ENCODE measurements at regions not wholly inside any gene's neighbourhood (a gene's known extent, or its start where the extent isn't known, plus 50 kb on each side); places are given as distances from the start of the nearest gene placed in this dataset.

- Histone ChIP-seq H4K20me1 (replicated peaks; ENCODE audit: control insufficient read depth, extremely low read depth, insufficient read depth, low read length) (peaks cover 9% of the 10 kb centered on the region), H2AFZ (ENCODE audit: low read depth, low read length) (peak overlapping the region; percentile 96), H3K9me1 (replicated peaks; ENCODE audit: control insufficient read depth, extremely low read depth, insufficient read depth, low read length) (no peaks in the 10 kb centered on the region), H3K9me3 (replicated peaks; ENCODE audit: control insufficient read depth, insufficient read depth, low read length) (no peaks in the 10 kb centered on the region), H3K4me2 (ENCODE audit: insufficient read depth, low read length) (peak overlapping the region; percentile 87), H3K36me3 (ENCODE audit: control insufficient read depth in 2 of 2, extremely low read depth in 1 of 2, insufficient read depth in 2 of 2, low read length in 2 of 2) (no peaks in the 10 kb centered on the region), H3K27me3 (ENCODE audit: control insufficient read depth in 2 of 2, insufficient read depth in 2 of 2, low read length in 2 of 2) (peaks cover 5 to 8% of the 10 kb centered on the region in 2 experiments), H3K9ac (replicated peaks; ENCODE audit: extremely low read depth, insufficient read depth, low read length) (peak overlapping the region; percentile 72), H3K79me2 (ENCODE audit: control insufficient read depth, insufficient read depth, low read length) (no peaks in the 10 kb centered on the region), H3K4me3 (replicated peaks in 1 of 3; ENCODE audit: insufficient read depth in 1 of 3, low read depth in 1 of 3, low read length in 3 of 3) (peak overlapping the region; percentile 82 to 93 (median 91)), H3K4me1 (ENCODE audit: control insufficient read depth, extremely low read depth, insufficient read depth, low read length) (peaks cover 15% of the 10 kb centered on the region), H3K27ac (ENCODE audit: insufficient read depth, low read depth, low read length) (peak overlapping the region; percentile 52)
- POLR2A ChIA-PET: no interaction called here
- intact Hi-C loops (cut with micrococcal nuclease): loop anchor here (2.0 to 10.0 kb wide), 5 partner anchors 99 to 564 kb away; no protein-coding TSS in a partner anchor
- DNase-seq (ENCODE audit: low read depth, low spot score): peak; percentile 52
- peak; percentile 31 for FAIRE-seq
- CTCF ChIA-PET: interaction anchor here (0.8 to 2.0 kb wide), 4 partner anchors 125 to 743 kb away, joined by 3 to 26 read pairs (median 6); no protein-coding TSS in a partner anchor
- TF ChIP-seq EZH2 (IDR thresholded peaks at IDR 0.05; ENCODE audit: borderline replicate concordance, low read depth, low read length, severe bottlenecking) (peak; percentile 36), POLR2AphosphoS5 (IDR thresholded peaks at IDR 0.05; ENCODE audit: insufficient read depth, low read depth, low read length) (no peak)
- dilution Hi-C loops (cut with MboI; ENCODE audit: extremely low pct_ligation_motif_present, low sequenced_read_pairs): no loop called here
- BruUV-seq (replicated peaks): no TSS peak
Observed at GRCh38 chr13:107866032-107866940, 349.1 kb downstream of the LIG4 start.

- H3K4me3 ChIP-seq (replicated peaks in 1 of 3; ENCODE audit: insufficient read depth in 1 of 3, low read depth in 1 of 3, low read length in 3 of 3): peak overlapping the region; percentile 82 to 93 (median 91)
- ChIA-PET CTCF (no interaction called here), POLR2A (no interaction called here)
- intact Hi-C loops (cut with micrococcal nuclease) (loop anchor here (2.0 to 10.0 kb wide), 5 partner anchors 99 to 563 kb away; no protein-coding TSS in a partner anchor), dilution Hi-C loops (cut with MboI; ENCODE audit: extremely low pct_ligation_motif_present, low sequenced_read_pairs) (no loop called here)
- no peaks in the 10 kb centered on the region for H3K9me3 ChIP-seq (replicated peaks; ENCODE audit: control insufficient read depth, insufficient read depth, low read length)
- peaks cover 15% of the 10 kb centered on the region for H3K4me1 ChIP-seq (ENCODE audit: control insufficient read depth, extremely low read depth, insufficient read depth, low read length)
- FAIRE-seq: no peak
- H3K4me2 ChIP-seq (ENCODE audit: insufficient read depth, low read length): peak overlapping the region; percentile 87
- H2AFZ ChIP-seq (ENCODE audit: low read depth, low read length): peak overlapping the region; percentile 23
- no peak for TF ChIP-seq POLR2AphosphoS5 (IDR thresholded peaks at IDR 0.05; ENCODE audit: insufficient read depth, low read depth, low read length)
- TF ChIP-seq MYC (IDR thresholded peaks at IDR 0.05; ENCODE audit: low read depth, low read length): no peak
- no peak for TF ChIP-seq EZH2 (IDR thresholded peaks at IDR 0.05; ENCODE audit: borderline replicate concordance, low read depth, low read length, severe bottlenecking)
- TF ChIP-seq CTCF (IDR thresholded peaks at IDR 0.05; ENCODE audit: extremely low read depth in 1 of 2, insufficient read depth in 1 of 2, low read depth in 1 of 2, low read length in 2 of 2): no peak
- no peak for TF ChIP-seq GATA2 (IDR thresholded peaks at IDR 0.05; ENCODE audit: insufficient read depth, insufficient read length, low read depth, low read length)
- no peak for TF ChIP-seq FOS (IDR thresholded peaks at IDR 0.05; ENCODE audit: borderline replicate concordance, insufficient read depth, low read length)
- TF ChIP-seq POLR2A (IDR thresholded peaks at IDR 0.05; ENCODE audit: low read depth, low read length): no peak
- peaks cover 5 to 8% of the 10 kb centered on the region in 2 experiments for H3K27me3 ChIP-seq (ENCODE audit: control insufficient read depth in 2 of 2, insufficient read depth in 2 of 2, low read length in 2 of 2)
- H3K9me1 ChIP-seq (replicated peaks; ENCODE audit: control insufficient read depth, extremely low read depth, insufficient read depth, low read length): no peaks in the 10 kb centered on the region
- BruUV-seq (replicated peaks): no TSS peak
- no peak overlapping the region for H3K27ac ChIP-seq (ENCODE audit: insufficient read depth, low read depth, low read length)
- peaks cover 9% of the 10 kb centered on the region for H4K20me1 ChIP-seq (replicated peaks; ENCODE audit: control insufficient read depth, extremely low read depth, insufficient read depth, low read length)
- no peak for DNase-seq (ENCODE audit: low read depth, low spot score)
- H3K79me2 ChIP-seq (ENCODE audit: control insufficient read depth, insufficient read depth, low read length): no peaks in the 10 kb centered on the region
- H3K36me3 ChIP-seq (ENCODE audit: control insufficient read depth in 2 of 2, extremely low read depth in 1 of 2, insufficient read depth in 2 of 2, low read length in 2 of 2): no peaks in the 10 kb centered on the region
- H3K9ac ChIP-seq (replicated peaks; ENCODE audit: extremely low read depth, insufficient read depth, low read length): no peak overlapping the region
Observed at GRCh38 chr13:107865643-107866031, 349.7 kb downstream of the LIG4 start.
